ENCODE measurements at regions not wholly inside any gene's neighbourhood (a gene's known extent, or its start where the extent isn't known, plus 50 kb on each side); places are given as distances from the start of the nearest gene placed in this dataset.

GRCh38 chr6:9985481-9985880, 429.4 kb downstream of the TFAP2A start:
- TF ChIP-seq RCOR1 (IDR thresholded peaks at IDR 0.05; ENCODE audit: insufficient replicate concordance, low read length) (no peak), CTCF (conservative IDR thresholded peaks at IDR 0.05; ENCODE audit: low read depth, low read length) (no peak), SMC3 (IDR thresholded peaks at IDR 0.05; ENCODE audit: low read depth, low read length) (no peak), POLR2A (IDR thresholded peaks at IDR 0.05; ENCODE audit: low read depth, low read length) (no peak), RAD21 (IDR thresholded peaks at IDR 0.05; ENCODE audit: low read length) (no peak), BHLHE40 (IDR thresholded peaks at IDR 0.05; ENCODE audit: low read depth, low read length) (no peak)
